ENCODE measurements at regions not wholly inside any gene's neighbourhood (a gene's known extent, or its start where the extent isn't known, plus 50 kb on each side); places are given as distances from the start of the nearest gene placed in this dataset.
A peak's percentile ranks its signal among the peaks of the same experiment; 100 is the strongest.

GRCh38 chr11:122391049-122391448 is 264.5 kb upstream of the UBASH3B start:
- TF ChIP-seq CTCF (conservative IDR thresholded peaks at IDR 0.05; ENCODE audit: low read depth, low read length) = no peak

GRCh38 chr11:122383186-122383585 is 267.2 kb upstream of the BLID start:
- no peak overlapping the region for H3K4me3 ChIP-seq (ENCODE audit: low read length)
- no peak for TF ChIP-seq CTCF (conservative IDR thresholded peaks at IDR 0.05; ENCODE audit: low read depth, low read length)
- no peak for DNase-seq (ENCODE audit: low read depth)

More at GRCh38 chr11:122391049-122391448, 264.5 kb upstream of the UBASH3B start:
- DNase-seq (ENCODE audit: low read depth) = no peak
- H3K4me3 ChIP-seq (ENCODE audit: low read length) = no peak overlapping the region

GRCh38 chr11:122375687-122376399 is 259.8 kb upstream of the BLID start:
- H3K4me3 ChIP-seq (ENCODE audit: low read length) = no peak overlapping the region
- TF ChIP-seq CTCF (conservative IDR thresholded peaks at IDR 0.05; ENCODE audit: low read depth, low read length) = no peak
- DNase-seq (ENCODE audit: low read depth) = peak; percentile 4

GRCh38 chr11:122368796-122369195 is 252.8 kb upstream of the BLID start:
- DNase-seq (ENCODE audit: low read depth) = no peak
- no peak for TF ChIP-seq CTCF (conservative IDR thresholded peaks at IDR 0.05; ENCODE audit: low read depth, low read length)
- H3K4me3 ChIP-seq (ENCODE audit: low read length) = no peak overlapping the region

- no peak overlapping the region for H3K4me3 ChIP-seq (ENCODE audit: low read length)
- no peak for TF ChIP-seq CTCF (conservative IDR thresholded peaks at IDR 0.05; ENCODE audit: low read depth, low read length)
- DNase-seq (ENCODE audit: low read depth) = peak; percentile 78
Observed at GRCh38 chr11:122367809-122368231, 251.8 kb upstream of the BLID start.

- no peak for DNase-seq (ENCODE audit: low read depth)
- no peak for TF ChIP-seq CTCF (conservative IDR thresholded peaks at IDR 0.05; ENCODE audit: low read depth, low read length)
- no peak overlapping the region for H3K4me3 ChIP-seq (ENCODE audit: low read length)
Observed at GRCh38 chr11:122365610-122366360, 249.8 kb upstream of the BLID start.

GRCh38 chr11:122363296-122363695 is 247.3 kb upstream of the BLID start:
- no peak for TF ChIP-seq CTCF (conservative IDR thresholded peaks at IDR 0.05; ENCODE audit: low read depth, low read length)
- H3K4me3 ChIP-seq (ENCODE audit: low read length) = no peak overlapping the region
- DNase-seq (ENCODE audit: low read depth) = no peak

All from retinal pigment epithelial cell (primary cell).